ENCODE measurements at regions not wholly inside any gene's neighbourhood (a gene's known extent, or its start where the extent isn't known, plus 50 kb on each side); places are given as distances from the start of the nearest gene placed in this dataset.

GRCh38 chr6:71134929-71135642 is 153.5 kb upstream of the OGFRL1 start:
- no peak for DNase-seq (ENCODE audit: low read depth)
- CTCF ChIA-PET: interaction anchor here (1.1 kb wide), 1 partner anchor 9 kb away, joined by 3 read pairs; no protein-coding TSS in a partner anchor
- no peak overlapping the region for H3K4me3 ChIP-seq (ENCODE audit: low read depth, low read length)
- no peaks in the 10 kb centered on the region for H3K36me3 ChIP-seq (ENCODE audit: control insufficient read depth, insufficient read depth, low read length)
- POLR2A ChIA-PET: no interaction called here
- no peaks in the 10 kb centered on the region for H3K27me3 ChIP-seq (ENCODE audit: control insufficient read depth, insufficient read depth, low read length)
- no peak for TF ChIP-seq CTCF (IDR thresholded peaks at IDR 0.05; ENCODE audit: insufficient read depth, low read depth, low read length)

- DNase-seq (ENCODE audit: low read depth): no peak
- POLR2A ChIA-PET: no interaction called here
- no peak for TF ChIP-seq CTCF (IDR thresholded peaks at IDR 0.05; ENCODE audit: insufficient read depth, low read depth, low read length)
- no peaks in the 10 kb centered on the region for H3K36me3 ChIP-seq (ENCODE audit: control insufficient read depth, insufficient read depth, low read length)
- H3K27me3 ChIP-seq (ENCODE audit: control insufficient read depth, insufficient read depth, low read length): no peaks in the 10 kb centered on the region
- H3K4me3 ChIP-seq (ENCODE audit: low read depth, low read length): no peak overlapping the region
- CTCF ChIA-PET: interaction anchor here (0.5 to 0.8 kb wide), 2 partner anchors 53 to 331 kb away, joined by 3 to 4 read pairs; no protein-coding TSS in a partner anchor
Observed at GRCh38 chr6:71137973-71138372, 150.6 kb upstream of the OGFRL1 start.

- POLR2A ChIA-PET: no interaction called here
- Histone ChIP-seq H3K27me3 (ENCODE audit: control insufficient read depth, insufficient read depth, low read length) (no peaks in the 10 kb centered on the region), H3K36me3 (ENCODE audit: control insufficient read depth, insufficient read depth, low read length) (no peaks in the 10 kb centered on the region), H3K4me3 (ENCODE audit: low read depth, low read length) (no peak overlapping the region)
- no peak for TF ChIP-seq CTCF (IDR thresholded peaks at IDR 0.05; ENCODE audit: insufficient read depth, low read depth, low read length)
- no peak for DNase-seq (ENCODE audit: low read depth)
- CTCF ChIA-PET: interaction anchor here (0.8 kb wide), 1 partner anchor 52 kb away, joined by 3 read pairs; no protein-coding TSS in a partner anchor
Observed at GRCh38 chr6:71138376-71138775, 150.2 kb upstream of the OGFRL1 start.

GRCh38 chr6:71139249-71139648 is 149.4 kb upstream of the OGFRL1 start:
- TF ChIP-seq CTCF (IDR thresholded peaks at IDR 0.05; ENCODE audit: insufficient read depth, low read depth, low read length): no peak
- H3K36me3 ChIP-seq (ENCODE audit: control insufficient read depth, insufficient read depth, low read length): no peaks in the 10 kb centered on the region
- no peaks in the 10 kb centered on the region for H3K27me3 ChIP-seq (ENCODE audit: control insufficient read depth, insufficient read depth, low read length)
- H3K4me3 ChIP-seq (ENCODE audit: low read depth, low read length): no peak overlapping the region
- ChIA-PET POLR2A (no interaction called here), CTCF (no interaction called here)
- DNase-seq (ENCODE audit: low read depth): no peak

GRCh38 chr6:71153755-71154325 is 134.8 kb upstream of the OGFRL1 start:
- TF ChIP-seq CTCF (IDR thresholded peaks at IDR 0.05; ENCODE audit: insufficient read depth, low read depth, low read length): no peak
- H3K36me3 ChIP-seq (ENCODE audit: control insufficient read depth, insufficient read depth, low read length): no peaks in the 10 kb centered on the region
- CTCF ChIA-PET: no interaction called here
- no peaks in the 10 kb centered on the region; the same call in none of the 2 replicates for H3K27me3 ChIP-seq (ENCODE audit: control insufficient read depth, insufficient read depth, low read length)
- no peak for DNase-seq (ENCODE audit: low read depth)
- no peak overlapping the region for H3K4me3 ChIP-seq (ENCODE audit: low read depth, low read length)
- POLR2A ChIA-PET: no interaction called here
